Endothelial cell (in vitro differentiated cells): ENCODE measurements at regions not wholly inside any gene's neighbourhood (a gene's known extent, or its start where the extent isn't known, plus 50 kb on each side); places are given as distances from the start of the nearest gene placed in this dataset.

Experiments used
- DNase-seq: peaks from one replicate; pipeline ENCODE4 v3.0.0; 2021; ENCODE audit warnings: low spot score
- H3K27ac Mint-ChIP-seq: one replicate; pipeline ENCODE4 v1.8.0; 2021; ENCODE audit warnings: mixed read lengths, inconsistent platforms; ENCODE audit not compliant: unreplicated experiment
- H3K27me3 Mint-ChIP-seq: one replicate; pipeline ENCODE4 v1.8.0; 2021; ENCODE audit warnings: mild to moderate bottlenecking, moderate library complexity, mixed read lengths, inconsistent platforms; ENCODE audit not compliant: unreplicated experiment
- H3K36me3 Mint-ChIP-seq: one replicate; pipeline ENCODE4 v1.8.0; 2021; ENCODE audit warnings: mild to moderate bottlenecking, low read depth, mixed read lengths, inconsistent platforms; ENCODE audit not compliant: unreplicated experiment
- H3K4me1 Mint-ChIP-seq: one replicate; pipeline ENCODE4 v1.8.0; 2021; ENCODE audit warnings: mild to moderate bottlenecking, mixed read lengths, inconsistent platforms; ENCODE audit not compliant: unreplicated experiment
- H3K4me3 Mint-ChIP-seq: one replicate; pipeline ENCODE4 v1.8.0; 2021; ENCODE audit warnings: mild to moderate bottlenecking, mixed read lengths, inconsistent platforms; ENCODE audit not compliant: unreplicated experiment
- H3K9me3 Mint-ChIP-seq: one replicate; pipeline ENCODE4 v1.8.0; 2021; ENCODE audit warnings: mixed read lengths, inconsistent platforms; ENCODE audit not compliant: unreplicated experiment
- TF ChIP-seq, protein P1 (sequence below): fragments of 200-600 bp; sonication (generic); IDR thresholded peaks from one replicate; pipeline ENCODE4 v1.5.0; 2021; ENCODE audit warnings: antibody characterized with exemption; ENCODE audit not compliant: unreplicated experiment

DNA sequence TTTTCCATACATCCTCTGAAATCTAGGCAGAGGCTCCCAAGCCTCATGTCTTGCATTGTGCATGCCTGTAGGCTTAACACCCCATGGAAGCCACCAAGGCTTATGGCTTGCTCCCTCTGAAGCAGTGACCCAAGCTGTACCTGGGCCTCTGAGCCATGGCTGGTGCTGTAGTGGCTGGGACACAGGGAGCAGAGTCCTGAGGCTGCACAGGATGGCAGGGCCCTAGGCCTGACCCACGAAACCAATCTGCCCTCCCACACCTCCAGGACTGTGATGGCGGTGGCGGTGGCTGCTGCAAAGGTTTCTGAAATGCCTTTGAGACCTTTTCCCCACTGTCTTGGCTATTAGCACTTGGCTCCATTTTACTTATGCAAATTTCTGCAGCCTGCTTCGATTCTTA lies 429.5 kb downstream of the NPHP4 start:
- H3K9me3 Mint-ChIP-seq = no peaks in the 10 kb centered on the region
- DNase-seq = no peak
- TF ChIP-seq, protein P1, sequence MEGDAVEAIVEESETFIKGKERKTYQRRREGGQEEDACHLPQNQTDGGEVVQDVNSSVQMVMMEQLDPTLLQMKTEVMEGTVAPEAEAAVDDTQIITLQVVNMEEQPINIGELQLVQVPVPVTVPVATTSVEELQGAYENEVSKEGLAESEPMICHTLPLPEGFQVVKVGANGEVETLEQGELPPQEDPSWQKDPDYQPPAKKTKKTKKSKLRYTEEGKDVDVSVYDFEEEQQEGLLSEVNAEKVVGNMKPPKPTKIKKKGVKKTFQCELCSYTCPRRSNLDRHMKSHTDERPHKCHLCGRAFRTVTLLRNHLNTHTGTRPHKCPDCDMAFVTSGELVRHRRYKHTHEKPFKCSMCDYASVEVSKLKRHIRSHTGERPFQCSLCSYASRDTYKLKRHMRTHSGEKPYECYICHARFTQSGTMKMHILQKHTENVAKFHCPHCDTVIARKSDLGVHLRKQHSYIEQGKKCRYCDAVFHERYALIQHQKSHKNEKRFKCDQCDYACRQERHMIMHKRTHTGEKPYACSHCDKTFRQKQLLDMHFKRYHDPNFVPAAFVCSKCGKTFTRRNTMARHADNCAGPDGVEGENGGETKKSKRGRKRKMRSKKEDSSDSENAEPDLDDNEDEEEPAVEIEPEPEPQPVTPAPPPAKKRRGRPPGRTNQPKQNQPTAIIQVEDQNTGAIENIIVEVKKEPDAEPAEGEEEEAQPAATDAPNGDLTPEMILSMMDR = no peak
- no peak overlapping the region for H3K4me3 Mint-ChIP-seq
- H3K4me1 Mint-ChIP-seq = no peaks in the 10 kb centered on the region
- no peaks in the 10 kb centered on the region for H3K27me3 Mint-ChIP-seq
- H3K27ac Mint-ChIP-seq = no peak overlapping the region
- H3K36me3 Mint-ChIP-seq = no peaks in the 10 kb centered on the region

DNA sequence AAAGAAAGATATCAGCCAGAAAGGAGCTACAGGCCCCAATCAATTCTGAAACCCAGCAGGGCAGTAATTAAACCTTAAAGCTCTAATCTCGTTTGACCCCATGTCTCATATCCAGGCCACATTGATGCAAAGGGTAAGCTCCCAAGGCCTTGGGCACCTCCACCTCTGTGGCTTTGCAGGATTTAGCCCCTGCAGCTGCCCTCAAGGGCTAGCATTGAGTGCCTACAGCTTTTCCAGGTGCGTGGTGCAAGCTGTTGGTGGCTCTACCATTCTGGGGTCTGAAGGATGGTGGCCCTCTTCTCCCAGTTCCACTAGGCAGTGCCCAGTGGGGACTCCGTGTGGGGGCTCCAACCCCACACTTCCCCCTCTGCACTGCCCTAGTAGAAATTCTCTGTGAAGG lies 429.9 kb downstream of the NPHP4 start:
- Mint-ChIP-seq H3K27ac (no peak overlapping the region), H3K9me3 (no peaks in the 10 kb centered on the region), H3K4me3 (no peak overlapping the region), H3K36me3 (no peaks in the 10 kb centered on the region), H3K4me1 (no peaks in the 10 kb centered on the region), H3K27me3 (no peaks in the 10 kb centered on the region)
- TF ChIP-seq, protein P1 = no peak
- DNase-seq = no peak

DNA sequence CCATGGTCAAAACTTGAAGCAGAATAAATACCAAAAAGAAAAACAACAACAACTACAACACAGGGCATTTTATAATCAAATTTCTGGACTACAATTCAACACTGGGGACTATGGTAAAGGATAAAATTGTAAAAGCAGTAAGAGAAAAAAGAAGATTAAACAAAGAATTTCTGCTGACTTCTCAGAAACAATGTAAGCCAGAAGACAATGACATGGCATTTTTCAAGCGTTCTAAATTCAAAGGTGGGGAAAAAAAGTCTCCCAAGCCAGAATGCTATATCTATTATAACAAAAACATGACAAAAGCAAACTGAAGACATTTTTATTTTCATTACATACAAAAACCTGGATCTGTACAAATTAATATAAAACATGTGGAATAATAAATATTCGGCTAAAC lies 433.1 kb downstream of the NPHP4 start:
- Mint-ChIP-seq H3K36me3 (no peaks in the 10 kb centered on the region), H3K27ac (no peak overlapping the region), H3K4me1 (no peaks in the 10 kb centered on the region), H3K27me3 (no peaks in the 10 kb centered on the region), H3K9me3 (no peaks in the 10 kb centered on the region), H3K4me3 (no peak overlapping the region)
- no peak for DNase-seq
- TF ChIP-seq, protein P1 = no peak

DNA sequence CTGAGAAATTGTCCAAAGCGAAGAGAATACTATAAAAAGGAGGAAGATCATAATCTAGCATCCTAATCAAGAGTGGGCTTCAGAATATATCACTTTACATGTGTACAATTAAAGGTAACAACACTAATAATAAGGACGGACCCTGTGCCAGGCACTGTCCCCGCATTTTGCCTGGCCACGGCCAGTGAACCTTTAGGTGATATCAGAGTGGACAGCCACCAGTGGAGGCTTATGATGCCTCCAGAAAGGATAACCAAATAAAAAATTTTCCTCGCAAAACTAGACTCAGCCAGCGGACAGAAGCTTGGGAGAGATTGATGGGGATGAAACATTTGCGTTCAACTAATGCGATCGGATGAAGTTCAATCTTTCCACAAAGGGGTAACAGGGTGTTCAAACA lies 436.4 kb downstream of the NPHP4 start:
- Mint-ChIP-seq H3K27me3 (no peaks in the 10 kb centered on the region), H3K4me1 (no peaks in the 10 kb centered on the region), H3K4me3 (no peak overlapping the region), H3K36me3 (no peaks in the 10 kb centered on the region), H3K9me3 (no peaks in the 10 kb centered on the region), H3K27ac (no peak overlapping the region)
- no peak for DNase-seq
- TF ChIP-seq, protein P1 = no peak

DNA sequence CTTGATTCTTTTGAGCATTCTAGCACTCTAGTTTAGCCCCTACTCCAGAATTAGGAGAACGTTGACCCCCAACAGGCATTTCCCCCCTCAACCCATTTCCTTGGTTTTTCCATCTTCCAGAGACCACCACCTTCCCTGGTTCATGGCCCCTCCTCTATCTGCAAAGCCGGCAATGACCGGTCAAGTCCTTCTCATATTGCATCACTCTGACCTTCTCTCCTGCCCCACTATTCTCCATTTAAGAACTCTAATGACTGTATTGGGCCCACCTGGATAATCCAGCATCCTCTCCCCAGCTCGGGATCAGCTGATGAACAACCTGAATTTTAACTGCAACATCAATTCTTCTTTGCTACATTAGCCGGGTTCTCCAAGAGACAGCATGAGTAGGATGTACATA lies 437.4 kb downstream of the NPHP4 start:
- H3K36me3 Mint-ChIP-seq = no peaks in the 10 kb centered on the region
- DNase-seq = no peak
- no peaks in the 10 kb centered on the region for H3K9me3 Mint-ChIP-seq
- TF ChIP-seq, protein P1 = no peak
- H3K4me3 Mint-ChIP-seq = no peak overlapping the region
- no peaks in the 10 kb centered on the region for H3K4me1 Mint-ChIP-seq
- no peaks in the 10 kb centered on the region for H3K27me3 Mint-ChIP-seq
- no peak overlapping the region for H3K27ac Mint-ChIP-seq
